ENCODE measurements at regions not wholly inside any gene's neighbourhood (a gene's known extent, or its start where the extent isn't known, plus 50 kb on each side); places are given as distances from the start of the nearest gene placed in this dataset.

- no peak for DNase-seq (ENCODE audit: low spot score)
- intact Hi-C loops (cut with DNase I): no loop called here
- no peak for TF ChIP-seq CTCF (IDR thresholded peaks at IDR 0.05)
- TF ChIP-seq POLR2A (IDR thresholded peaks at IDR 0.05): no peak
- TF ChIP-seq POLR2AphosphoS5 (IDR thresholded peaks at IDR 0.05): no peak
- no peak overlapping the region for H3K4me3 ChIP-seq
- no peaks in the 10 kb centered on the region for H3K4me1 ChIP-seq (replicated peaks)
- H3K27ac ChIP-seq: no peak overlapping the region
- no peaks in the 10 kb centered on the region for H3K27me3 ChIP-seq (replicated peaks; ENCODE audit: insufficient read depth)
- WGBS: 64% methylated on average over 8 of the region's 8 CpGs
- H3K36me3 ChIP-seq: no peaks in the 10 kb centered on the region
- H3K9me3 ChIP-seq: no peaks in the 10 kb centered on the region
Observed at GRCh38 chr5:5544094-5544663, 121.7 kb downstream of the ICE1 start.

GRCh38 chr5:5542654-5543053 lies 120.2 kb downstream of the ICE1 start:
- DNase-seq (ENCODE audit: low spot score): no peak
- H3K4me3 ChIP-seq: no peak overlapping the region
- H3K27me3 ChIP-seq (replicated peaks; ENCODE audit: insufficient read depth): no peaks in the 10 kb centered on the region
- no peaks in the 10 kb centered on the region for H3K4me1 ChIP-seq (replicated peaks)
- no peaks in the 10 kb centered on the region for H3K9me3 ChIP-seq
- TF ChIP-seq POLR2A (IDR thresholded peaks at IDR 0.05) (no peak), POLR2AphosphoS5 (IDR thresholded peaks at IDR 0.05) (no peak), CTCF (IDR thresholded peaks at IDR 0.05) (no peak)
- intact Hi-C loops (cut with DNase I): no loop called here
- WGBS: 54% methylated on average over 4 of the region's 4 CpGs
- H3K27ac ChIP-seq: no peak overlapping the region
- H3K36me3 ChIP-seq: no peaks in the 10 kb centered on the region

- TF ChIP-seq POLR2A (IDR thresholded peaks at IDR 0.05) (no peak), CTCF (IDR thresholded peaks at IDR 0.05) (no peak), POLR2AphosphoS5 (IDR thresholded peaks at IDR 0.05) (no peak)
- intact Hi-C loops (cut with DNase I): no loop called here
- Histone ChIP-seq H3K27me3 (replicated peaks; ENCODE audit: insufficient read depth) (no peaks in the 10 kb centered on the region), H3K4me3 (no peak overlapping the region), H3K4me1 (replicated peaks) (no peaks in the 10 kb centered on the region), H3K27ac (no peak overlapping the region), H3K36me3 (no peaks in the 10 kb centered on the region), H3K9me3 (no peaks in the 10 kb centered on the region)
- 80% methylated on average over 4 of the region's 4 CpGs for WGBS
- DNase-seq (ENCODE audit: low spot score): no peak
Observed at GRCh38 chr5:5540065-5540464, 117.6 kb downstream of the ICE1 start.
